Neural progenitor cell (in vitro differentiated cells): ENCODE measurements at regions not wholly inside any gene's neighbourhood (a gene's known extent, or its start where the extent isn't known, plus 50 kb on each side); places are given as distances from the start of the nearest gene placed in this dataset.

Experiments
- EZH2phosphoT487 ChIP-seq: fragments of 200-600 bp; sonication (generic); IDR thresholded peaks from 2 replicates; pipeline ENCODE4 v1.6.1; 2017; ENCODE audit warnings: antibody characterized with exemption
- TF ChIP-seq, protein P1 (sequence below): fragments of 200-600 bp; sonication (generic); IDR thresholded peaks from 2 replicates; pipeline ENCODE4 v1.5.1; 2017; ENCODE audit warnings: antibody characterized with exemption, mild to moderate bottlenecking

- TF ChIP-seq, protein P1, sequence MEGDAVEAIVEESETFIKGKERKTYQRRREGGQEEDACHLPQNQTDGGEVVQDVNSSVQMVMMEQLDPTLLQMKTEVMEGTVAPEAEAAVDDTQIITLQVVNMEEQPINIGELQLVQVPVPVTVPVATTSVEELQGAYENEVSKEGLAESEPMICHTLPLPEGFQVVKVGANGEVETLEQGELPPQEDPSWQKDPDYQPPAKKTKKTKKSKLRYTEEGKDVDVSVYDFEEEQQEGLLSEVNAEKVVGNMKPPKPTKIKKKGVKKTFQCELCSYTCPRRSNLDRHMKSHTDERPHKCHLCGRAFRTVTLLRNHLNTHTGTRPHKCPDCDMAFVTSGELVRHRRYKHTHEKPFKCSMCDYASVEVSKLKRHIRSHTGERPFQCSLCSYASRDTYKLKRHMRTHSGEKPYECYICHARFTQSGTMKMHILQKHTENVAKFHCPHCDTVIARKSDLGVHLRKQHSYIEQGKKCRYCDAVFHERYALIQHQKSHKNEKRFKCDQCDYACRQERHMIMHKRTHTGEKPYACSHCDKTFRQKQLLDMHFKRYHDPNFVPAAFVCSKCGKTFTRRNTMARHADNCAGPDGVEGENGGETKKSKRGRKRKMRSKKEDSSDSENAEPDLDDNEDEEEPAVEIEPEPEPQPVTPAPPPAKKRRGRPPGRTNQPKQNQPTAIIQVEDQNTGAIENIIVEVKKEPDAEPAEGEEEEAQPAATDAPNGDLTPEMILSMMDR, result no peak
- no peak for TF ChIP-seq EZH2phosphoT487
These were observed 52.9 kb upstream of the HPCAL1 start for GRCh38 chr2:10249798-10250197.
